GM12875 (cell line): ENCODE measurements at regions not wholly inside any gene's neighbourhood (a gene's known extent, or its start where the extent isn't known, plus 50 kb on each side); places are given as distances from the start of the nearest gene placed in this dataset.

Source experiments
- H3K4me3 ChIP-seq: one replicate; pipeline ENCODE4 v1.5.1; 2011; ENCODE audit warnings: low read depth, low read length, control low read depth
- TF ChIP-seq, protein P1 (sequence below): IDR thresholded peaks from 2 replicates; pipeline ENCODE4 v1.5.1; 2011; ENCODE audit warnings: low read depth, mild to moderate bottlenecking, control low read depth, inconsistent platforms, low read length, moderate library complexity, borderline replicate concordance; ENCODE audit not compliant: insufficient read depth

DNA sequence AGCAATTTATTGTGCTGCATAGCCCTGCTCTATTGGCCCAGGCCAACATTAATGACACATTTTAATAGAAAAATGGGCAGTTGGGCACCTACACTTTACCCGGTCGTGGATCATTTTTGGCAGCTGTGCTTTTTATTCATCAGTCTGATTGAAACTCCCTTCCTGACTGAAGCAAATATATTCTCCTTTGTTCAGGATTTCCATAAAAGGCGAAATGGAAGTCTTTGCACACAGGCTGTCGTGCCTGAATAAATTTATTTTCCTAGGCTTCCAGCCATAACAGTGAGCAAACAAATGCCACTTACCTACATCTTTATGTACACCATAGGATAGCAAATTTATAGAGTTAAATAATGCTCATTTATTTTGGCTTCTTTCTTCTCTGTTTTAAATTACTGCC lies 480.7 kb upstream of the DCN start:
- H3K4me3 ChIP-seq = no peak overlapping the region
- TF ChIP-seq, protein P1, sequence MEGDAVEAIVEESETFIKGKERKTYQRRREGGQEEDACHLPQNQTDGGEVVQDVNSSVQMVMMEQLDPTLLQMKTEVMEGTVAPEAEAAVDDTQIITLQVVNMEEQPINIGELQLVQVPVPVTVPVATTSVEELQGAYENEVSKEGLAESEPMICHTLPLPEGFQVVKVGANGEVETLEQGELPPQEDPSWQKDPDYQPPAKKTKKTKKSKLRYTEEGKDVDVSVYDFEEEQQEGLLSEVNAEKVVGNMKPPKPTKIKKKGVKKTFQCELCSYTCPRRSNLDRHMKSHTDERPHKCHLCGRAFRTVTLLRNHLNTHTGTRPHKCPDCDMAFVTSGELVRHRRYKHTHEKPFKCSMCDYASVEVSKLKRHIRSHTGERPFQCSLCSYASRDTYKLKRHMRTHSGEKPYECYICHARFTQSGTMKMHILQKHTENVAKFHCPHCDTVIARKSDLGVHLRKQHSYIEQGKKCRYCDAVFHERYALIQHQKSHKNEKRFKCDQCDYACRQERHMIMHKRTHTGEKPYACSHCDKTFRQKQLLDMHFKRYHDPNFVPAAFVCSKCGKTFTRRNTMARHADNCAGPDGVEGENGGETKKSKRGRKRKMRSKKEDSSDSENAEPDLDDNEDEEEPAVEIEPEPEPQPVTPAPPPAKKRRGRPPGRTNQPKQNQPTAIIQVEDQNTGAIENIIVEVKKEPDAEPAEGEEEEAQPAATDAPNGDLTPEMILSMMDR = no peak

DNA sequence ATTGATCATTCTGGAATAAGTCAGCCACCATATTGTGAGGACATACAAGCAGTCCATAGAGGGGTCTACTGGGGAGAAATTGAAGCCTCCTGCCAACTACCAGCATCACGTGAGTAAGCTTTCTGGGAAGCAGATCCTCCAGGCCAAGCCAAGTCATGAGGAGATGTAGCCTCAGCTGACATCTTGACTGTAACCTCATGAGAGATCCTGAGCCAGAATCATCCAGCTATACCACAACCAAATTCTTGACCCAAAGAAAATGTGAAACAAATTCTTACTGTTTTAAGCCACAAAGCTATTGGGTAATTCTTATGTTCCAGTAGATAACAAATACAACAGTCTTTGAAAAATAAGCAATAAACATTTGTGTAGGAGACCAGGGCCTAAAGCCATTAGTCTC lies 479.4 kb upstream of the DCN start:
- no peak overlapping the region for H3K4me3 ChIP-seq
- TF ChIP-seq, protein P1 = no peak

DNA sequence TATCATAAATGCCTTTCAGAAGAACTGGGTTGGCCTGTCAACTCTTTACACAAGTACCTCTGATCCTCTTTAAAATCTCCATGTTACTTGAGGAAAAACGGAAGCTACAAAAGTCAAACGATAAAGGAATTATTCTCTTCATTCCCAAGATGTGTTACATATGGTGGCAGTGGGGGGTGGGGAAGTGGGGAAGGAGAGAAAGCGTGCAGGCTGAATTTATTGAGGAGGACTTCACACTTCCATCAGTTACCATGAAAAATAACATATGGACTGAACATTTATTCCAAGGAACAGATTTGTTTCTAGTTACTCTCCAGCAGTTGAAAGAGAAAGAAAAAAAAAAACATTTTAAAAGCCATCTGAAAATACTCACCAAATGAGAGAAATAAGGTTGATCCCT lies 474.4 kb upstream of the DCN start:
- no peak overlapping the region for H3K4me3 ChIP-seq
- TF ChIP-seq, protein P1 = no peak

DNA sequence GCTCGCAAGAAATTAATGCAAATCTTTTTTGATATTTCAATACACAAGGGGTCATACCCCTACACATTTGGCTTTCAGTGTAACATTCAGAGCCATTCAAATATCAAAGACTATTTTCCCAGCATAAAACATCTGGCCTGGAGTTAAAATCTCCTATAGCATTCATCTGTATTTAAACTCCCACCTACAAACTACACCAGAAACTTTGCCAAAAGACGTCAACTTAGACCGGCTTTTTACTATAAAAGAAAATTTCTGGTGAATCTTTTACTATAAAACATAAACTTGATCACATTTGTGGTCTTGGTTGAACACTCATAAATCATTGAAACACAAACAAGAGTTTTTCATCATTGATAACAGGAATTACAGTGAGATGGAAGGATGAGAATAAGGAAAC lies 473.3 kb upstream of the DCN start:
- TF ChIP-seq, protein P1 = no peak
- no peak overlapping the region for H3K4me3 ChIP-seq

DNA sequence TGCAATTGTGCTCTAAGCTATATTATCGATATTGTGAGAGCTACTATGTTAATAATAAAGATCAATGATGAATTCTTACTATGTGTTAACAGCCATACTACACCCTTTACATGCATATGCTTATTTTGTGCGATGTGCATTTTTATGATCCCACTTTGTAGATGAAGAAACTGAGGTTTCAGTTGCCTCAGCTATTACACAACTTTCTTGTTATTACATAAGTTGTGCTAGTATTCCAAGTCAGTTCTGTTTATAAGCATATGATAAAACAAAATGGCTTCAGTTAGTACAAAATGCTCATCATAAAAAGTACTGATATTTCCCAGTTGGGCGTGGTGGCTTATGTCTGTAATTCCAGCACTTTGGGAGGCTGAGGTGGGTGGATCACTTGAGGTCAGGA lies 471.5 kb upstream of the DCN start:
- TF ChIP-seq, protein P1 = no peak
- H3K4me3 ChIP-seq = no peak overlapping the region

DNA sequence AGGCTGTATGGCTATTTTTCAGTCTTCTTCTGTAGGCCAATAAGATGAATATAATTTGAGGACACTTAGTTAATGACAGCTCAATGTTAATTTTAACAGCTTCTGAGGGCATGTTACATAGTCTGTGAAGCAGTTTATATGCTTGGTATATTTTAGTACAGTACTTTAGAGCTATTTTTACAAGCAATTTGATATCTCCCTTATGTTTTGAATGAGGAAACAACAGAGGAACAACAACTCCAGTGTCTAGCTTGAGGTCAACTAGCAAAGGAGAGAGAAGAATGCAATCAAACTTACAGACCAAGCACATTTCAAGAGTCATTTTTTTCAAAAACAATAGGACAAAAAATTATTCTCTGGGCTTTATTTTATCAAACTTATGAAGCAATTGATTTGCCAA lies 469.1 kb upstream of the DCN start:
- no peak overlapping the region for H3K4me3 ChIP-seq
- TF ChIP-seq, protein P1 = no peak

DNA sequence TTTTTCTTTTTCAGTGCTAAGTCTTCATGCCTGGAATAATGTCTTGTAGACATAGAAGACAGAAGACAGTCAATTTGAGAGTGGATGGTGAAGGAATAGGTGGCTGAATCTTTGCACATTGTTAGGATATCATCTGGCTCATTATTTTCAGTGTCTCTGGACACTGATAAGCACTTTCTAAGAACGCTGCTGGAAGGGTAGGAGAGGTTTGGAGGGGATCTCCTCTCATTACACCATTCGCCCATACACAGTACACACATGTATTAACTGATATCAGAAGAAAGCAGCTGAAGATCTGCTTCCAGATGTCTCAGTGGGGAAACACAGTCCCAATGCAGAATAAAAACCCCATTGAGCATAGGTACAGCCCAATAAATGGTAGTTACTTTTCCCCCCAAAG lies 461.1 kb upstream of the DCN start:
- no peak overlapping the region for H3K4me3 ChIP-seq
- TF ChIP-seq, protein P1 = no peak
